Left lung (tissue), 4 donors: ENCODE measurements at regions not wholly inside any gene's neighbourhood (a gene's known extent, or its start where the extent isn't known, plus 50 kb on each side); places are given as distances from the start of the nearest gene placed in this dataset.

ENCODE experiments used
- ATAC-seq: fragments of 200-7000 bp; cut with Tn5 transposase; one replicate; pipeline ENCODE4 v1.9.1; 2020; ENCODE audit warnings: moderate library complexity
- DNase-seq, 4 donors: peaks; one replicate each; pipeline ENCODE4 v3.0.0-alpha.2; 2013 to 2020
- H3K27ac ChIP-seq, 2 donors: fragments of 200-600 bp; sonication (generic) in 1 of 2; one replicate each; pipeline versions ENCODE4 v1.5.0 to v1.8.0; 2020 to 2021
- H3K27me3 ChIP-seq, 2 donors: fragments of 200-600 bp; sonication (generic) in 1 of 2; one replicate each; pipeline versions ENCODE4 v1.5.0 to v1.8.0; 2020 to 2021
- H3K36me3 ChIP-seq, 2 donors: fragments of 200-600 bp; sonication (generic) in 1 of 2; one replicate each; pipeline versions ENCODE4 v1.5.0 to v1.8.0; 2020 to 2021
- H3K4me1 ChIP-seq, 2 donors: fragments of 200-600 bp; one replicate each; pipeline ENCODE4 v1.8.0; 2021
- H3K4me3 ChIP-seq, 2 donors: fragments of 200-600 bp; sonication (generic) in 1 of 2; one replicate each; pipeline versions ENCODE4 v1.5.0 to v1.8.0; 2020 to 2021; ENCODE audit warnings: mild to moderate bottlenecking in 1 of 2
- H3K9me3 ChIP-seq, 2 donors: fragments of 200-600 bp; sonication (generic) in 1 of 2; one replicate each; pipeline versions ENCODE4 v1.5.0 to v1.8.0; 2020 to 2021
- intact Hi-C, 2 donors: fragments of 100-400 bp; cut with DNase I; formaldehyde crosslinking; loops; one replicate each; pipeline versions ENCODE4 v1.11.2 to v1.14.2; 2022
- TF ChIP-seq, protein P1 (sequence below), 2 donors: fragments of 200-600 bp; sonication (generic) in 1 of 2; IDR thresholded peaks; one replicate each; pipeline versions ENCODE4 v1.5.0 to v1.8.0; 2021; ENCODE audit warnings: antibody characterized with exemption in 2 of 2
- donor health status: DM: no; HTN: yes; CAD: no.
- donor health status: DM: no; HTN: no; CAD: no.

DNA sequence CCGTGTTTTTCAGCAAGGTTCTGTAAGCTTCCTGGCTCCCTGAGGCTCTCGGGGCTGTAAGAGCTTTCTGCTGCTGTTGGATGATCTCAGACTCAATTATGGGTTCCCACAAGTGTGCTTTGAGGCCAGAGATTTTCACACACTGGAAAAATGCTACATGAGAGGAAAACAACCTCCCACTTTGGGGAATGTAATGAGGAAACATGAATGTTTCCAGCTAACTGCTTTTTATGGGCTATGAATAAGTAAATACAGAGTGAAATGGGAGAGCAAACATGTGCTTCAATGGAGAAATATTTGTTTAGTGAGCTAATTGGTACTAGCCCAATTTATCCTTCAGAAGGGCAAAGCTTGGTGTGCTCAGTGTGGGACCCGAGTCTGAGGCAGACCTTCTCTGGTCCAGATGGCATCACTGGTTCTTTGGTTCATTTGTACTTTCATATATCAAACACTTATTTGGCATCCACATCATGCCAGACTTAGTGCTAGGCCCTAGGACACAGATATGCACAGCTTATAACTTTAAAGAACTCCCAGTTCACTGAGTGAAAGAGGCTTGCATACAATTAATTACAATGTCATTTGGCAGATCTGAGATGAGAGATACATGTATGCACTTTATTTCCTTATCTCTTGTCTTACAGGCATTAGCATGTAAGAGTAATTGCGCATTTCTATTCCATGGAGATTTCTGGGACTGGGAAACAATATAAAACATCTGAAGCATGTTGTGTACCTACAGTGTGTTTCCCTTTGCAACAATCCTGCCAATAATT, 248.8 kb downstream of the RDH14 start:
- Histone ChIP-seq H3K36me3 (no peaks in the 10 kb centered on the region), H3K27ac (peak overlapping the region in 1 of 2 donors; percentile 53), H3K4me3 (no peak overlapping the region), H3K27me3 (no peaks in the 10 kb centered on the region), H3K9me3 (no peaks in the 10 kb centered on the region), H3K4me1 (no peaks in the 10 kb centered on the region)
- DNase-seq (peak in 1 of 4 donors; percentile 41), ATAC-seq (peak; percentile 88)
- TF ChIP-seq, protein P1, sequence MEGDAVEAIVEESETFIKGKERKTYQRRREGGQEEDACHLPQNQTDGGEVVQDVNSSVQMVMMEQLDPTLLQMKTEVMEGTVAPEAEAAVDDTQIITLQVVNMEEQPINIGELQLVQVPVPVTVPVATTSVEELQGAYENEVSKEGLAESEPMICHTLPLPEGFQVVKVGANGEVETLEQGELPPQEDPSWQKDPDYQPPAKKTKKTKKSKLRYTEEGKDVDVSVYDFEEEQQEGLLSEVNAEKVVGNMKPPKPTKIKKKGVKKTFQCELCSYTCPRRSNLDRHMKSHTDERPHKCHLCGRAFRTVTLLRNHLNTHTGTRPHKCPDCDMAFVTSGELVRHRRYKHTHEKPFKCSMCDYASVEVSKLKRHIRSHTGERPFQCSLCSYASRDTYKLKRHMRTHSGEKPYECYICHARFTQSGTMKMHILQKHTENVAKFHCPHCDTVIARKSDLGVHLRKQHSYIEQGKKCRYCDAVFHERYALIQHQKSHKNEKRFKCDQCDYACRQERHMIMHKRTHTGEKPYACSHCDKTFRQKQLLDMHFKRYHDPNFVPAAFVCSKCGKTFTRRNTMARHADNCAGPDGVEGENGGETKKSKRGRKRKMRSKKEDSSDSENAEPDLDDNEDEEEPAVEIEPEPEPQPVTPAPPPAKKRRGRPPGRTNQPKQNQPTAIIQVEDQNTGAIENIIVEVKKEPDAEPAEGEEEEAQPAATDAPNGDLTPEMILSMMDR (IDR thresholded peaks at IDR 0.05): no peak
- intact Hi-C loops: no loop called here

DNA sequence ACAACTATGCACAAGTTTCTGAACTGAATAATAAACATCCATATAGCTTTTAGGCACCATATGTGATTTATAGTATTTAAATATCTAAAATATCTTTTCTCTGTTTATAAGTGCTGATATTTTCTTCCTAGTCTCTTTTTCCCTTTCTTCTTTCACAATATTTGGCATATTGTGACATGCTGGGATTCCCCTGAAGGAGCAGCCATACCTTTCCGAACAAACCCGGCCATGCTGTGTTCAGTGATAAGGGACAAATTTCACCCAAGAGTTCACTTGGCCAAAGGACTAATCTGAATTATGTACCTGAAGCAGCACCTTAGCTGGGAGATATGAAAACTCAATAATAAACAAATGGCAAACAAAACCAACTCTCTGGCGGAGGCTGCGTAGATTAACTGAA, 250.8 kb downstream of the RDH14 start:
- H3K4me3 ChIP-seq: no peak overlapping the region
- TF ChIP-seq, protein P1 (IDR thresholded peaks at IDR 0.05): no peak

DNA sequence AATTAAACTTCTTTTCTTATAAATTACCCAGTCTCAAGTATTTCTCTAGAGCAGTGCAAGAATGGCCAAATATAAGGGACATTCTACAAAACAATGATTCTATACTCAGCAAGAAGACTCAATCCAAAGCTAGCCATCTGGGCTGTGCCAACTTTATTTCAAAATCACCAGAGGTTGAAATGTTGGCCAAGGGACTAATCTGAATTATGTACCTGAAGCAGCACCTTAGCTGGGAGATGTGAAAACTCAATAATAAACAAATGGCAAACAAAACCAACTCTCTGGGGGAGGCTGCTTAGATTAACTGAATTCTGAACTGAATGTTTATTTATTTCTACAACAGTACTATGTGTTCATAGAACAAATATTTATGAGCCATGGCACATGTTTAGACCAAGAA, 251.3 kb downstream of the RDH14 start:
- DNase-seq (no peak), ATAC-seq (no peak)
- H3K4me3 ChIP-seq: no peak overlapping the region
- no peaks in the 10 kb centered on the region for H3K27me3 ChIP-seq
- H3K27ac ChIP-seq: no peak overlapping the region
- TF ChIP-seq, protein P1 (IDR thresholded peaks at IDR 0.05): no peak
- no peaks in the 10 kb centered on the region for H3K36me3 ChIP-seq
- no peaks in the 10 kb centered on the region for H3K9me3 ChIP-seq
- intact Hi-C loops: no loop called here
- no peaks in the 10 kb centered on the region for H3K4me1 ChIP-seq

More for the DNA sequence above, 250.8 kb downstream of the RDH14 start:
- Histone ChIP-seq H3K27me3 (no peaks in the 10 kb centered on the region), H3K4me1 (no peaks in the 10 kb centered on the region), H3K27ac (no peak overlapping the region), H3K36me3 (no peaks in the 10 kb centered on the region), H3K9me3 (no peaks in the 10 kb centered on the region)
- no peak for DNase-seq
- ATAC-seq: no peak
- intact Hi-C loops: no loop called here

DNA sequence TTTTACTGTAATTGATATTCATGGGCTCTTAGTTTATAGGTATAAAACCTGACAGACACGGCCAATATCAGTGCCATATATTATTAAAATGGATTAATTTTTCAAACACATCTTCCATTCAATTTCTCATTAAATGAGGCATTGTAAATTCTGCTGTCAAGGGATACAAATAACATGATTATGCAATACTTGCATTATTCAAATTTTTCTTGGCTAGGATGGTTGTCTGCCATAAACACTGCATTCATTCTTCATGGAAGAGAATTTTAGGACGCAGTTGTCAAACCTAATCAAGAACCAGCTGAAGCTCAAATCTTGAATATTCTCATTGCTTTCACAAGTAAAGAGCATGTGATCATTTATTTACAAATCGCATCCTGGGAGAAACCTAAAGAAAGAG, 255.6 kb downstream of the RDH14 start:
- intact Hi-C loops: no loop called here
- no peaks in the 10 kb centered on the region for H3K27me3 ChIP-seq
- H3K4me3 ChIP-seq: no peak overlapping the region
- no peak overlapping the region for H3K27ac ChIP-seq
- no peak for DNase-seq
- no peaks in the 10 kb centered on the region for H3K36me3 ChIP-seq
- ATAC-seq: no peak
- H3K9me3 ChIP-seq: no peaks in the 10 kb centered on the region
- no peaks in the 10 kb centered on the region for H3K4me1 ChIP-seq
- TF ChIP-seq, protein P1 (IDR thresholded peaks at IDR 0.05): no peak

DNA sequence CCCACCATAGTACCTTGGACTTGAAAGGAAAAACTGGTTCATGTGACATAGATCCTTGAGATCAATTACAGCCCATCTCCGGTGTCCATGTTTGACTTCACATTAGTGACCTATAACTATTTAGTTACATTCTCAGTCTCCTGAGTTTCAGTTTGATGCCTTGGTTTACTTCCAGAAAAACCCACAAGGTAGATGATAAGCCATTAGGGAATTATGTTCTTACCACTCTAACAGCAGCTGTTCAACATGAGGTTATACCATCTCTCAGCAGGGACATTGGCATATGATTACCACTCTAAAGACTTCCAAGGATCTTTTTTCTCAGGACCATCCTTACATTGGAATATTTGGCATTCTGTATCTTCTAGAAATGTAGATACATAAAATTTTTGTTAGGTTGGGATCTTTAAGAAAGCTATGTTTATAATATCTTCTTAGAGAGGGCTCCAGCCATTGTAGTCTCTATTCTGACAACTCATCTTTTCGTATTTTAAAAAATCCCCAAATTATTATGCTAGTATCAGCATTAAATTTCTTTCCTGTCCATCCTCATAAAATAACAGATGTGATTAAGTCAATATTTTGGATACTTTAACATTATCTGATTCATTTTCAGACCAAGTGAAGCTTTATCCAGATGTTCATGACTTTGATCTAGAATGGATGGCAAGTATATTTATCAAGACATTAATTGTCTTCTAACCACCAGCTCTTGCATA, 258.9 kb downstream of the RDH14 start:
- DNase-seq: no peak
- H3K27ac ChIP-seq: no peak overlapping the region
- intact Hi-C loops: no loop called here
- H3K9me3 ChIP-seq: no peaks in the 10 kb centered on the region
- no peaks in the 10 kb centered on the region for H3K4me1 ChIP-seq
- no peak for ATAC-seq
- H3K27me3 ChIP-seq: no peaks in the 10 kb centered on the region
- H3K36me3 ChIP-seq: no peaks in the 10 kb centered on the region
- no peak overlapping the region for H3K4me3 ChIP-seq
- TF ChIP-seq, protein P1 (IDR thresholded peaks at IDR 0.05): no peak
